Sigmoid colon (tissue), 6 donors: ENCODE measurements at regions not wholly inside any gene's neighbourhood (a gene's known extent, or its start where the extent isn't known, plus 50 kb on each side); places are given as distances from the start of the nearest gene placed in this dataset.

Source experiments
- DNase-seq: peaks from one replicate; pipeline ENCODE4 v3.0.0-alpha.2; 2019
- H3K27ac ChIP-seq, 4 donors: fragments of 200-600 bp; sonication (generic); one replicate each; pipeline ENCODE4 v1.5.1; 2016 to 2019; ENCODE audit warnings: mild to moderate bottlenecking in 1 of 4
- H3K27me3 ChIP-seq, 3 donors: fragments of 200-600 bp; sonication (generic); one replicate each; pipeline ENCODE4 v1.5.1; 2019; ENCODE audit warnings: mild to moderate bottlenecking in 1 of 3
- H3K36me3 ChIP-seq, 4 donors: fragments of 200-600 bp; sonication (generic); one replicate each; pipeline ENCODE4 v1.5.1; 2016 to 2019
- H3K4me1 ChIP-seq, 4 donors: fragments of 200-600 bp; sonication (generic); one replicate each; pipeline ENCODE4 v1.5.1; 2017 to 2019
- H3K4me3 ChIP-seq, 4 donors: fragments of 200-600 bp; sonication (generic); one replicate each; pipeline ENCODE4 v1.5.1; 2017 to 2019; ENCODE audit warnings: mild to moderate bottlenecking in 2 of 4, moderate library complexity in 1 of 4
- H3K9me3 ChIP-seq, 4 donors: fragments of 200-600 bp in 3 of 4; sonication (generic) in 3 of 4; one replicate each; pipeline versions ENCODE4 v1.5.1 to v1.6.1; 2013 to 2019
- CTCF ChIP-seq, 4 experiments: fragments of 450-650 bp in 3 of 4; fragments of 200-600 bp in 1 of 4; IDR thresholded peaks; one replicate each; pipeline ENCODE4 v1.5.1; 2016 to 2019; ENCODE audit warnings: antibody characterized with exemption in 4 of 4, mild to moderate bottlenecking in 3 of 4, moderate library complexity in 2 of 4
- EP300 ChIP-seq, 4 donors: sonication (generic); formaldehyde crosslinking; IDR thresholded peaks; one replicate each; pipeline ENCODE4 v1.6.1; 2017; ENCODE audit warnings: antibody characterized with exemption in 4 of 4
- POLR2A ChIP-seq, 2 donors: fragments of 450-650 bp; IDR thresholded peaks; one replicate each; pipeline ENCODE4 v1.6.1; 2016; ENCODE audit warnings: antibody characterized with exemption in 2 of 2, mild to moderate bottlenecking in 2 of 2, moderate library complexity in 2 of 2
- POLR2AphosphoS5 ChIP-seq, 4 donors: sonication (generic); formaldehyde crosslinking; IDR thresholded peaks; one replicate each; pipeline ENCODE4 v1.6.1; 2017; ENCODE audit warnings: antibody characterized with exemption in 4 of 4
- WGBS, 2 donors: extraction: QIAGEN DNeasy Blood & Tissue Kit; methylation state at CpG; one replicate each; pipeline ENCODE4 v1.1.7; 2013; 5-methylcytosine and 5-hydroxymethylcytosine counted together
- intact Hi-C: fragments of 100-400 bp; cut with DNase I; formaldehyde crosslinking; loops from one replicate; pipeline ENCODE4 v1.15.1; 2023
- donor health status: healthy with polysubstance abuse.
- donor health status: healthy.

DNA sequence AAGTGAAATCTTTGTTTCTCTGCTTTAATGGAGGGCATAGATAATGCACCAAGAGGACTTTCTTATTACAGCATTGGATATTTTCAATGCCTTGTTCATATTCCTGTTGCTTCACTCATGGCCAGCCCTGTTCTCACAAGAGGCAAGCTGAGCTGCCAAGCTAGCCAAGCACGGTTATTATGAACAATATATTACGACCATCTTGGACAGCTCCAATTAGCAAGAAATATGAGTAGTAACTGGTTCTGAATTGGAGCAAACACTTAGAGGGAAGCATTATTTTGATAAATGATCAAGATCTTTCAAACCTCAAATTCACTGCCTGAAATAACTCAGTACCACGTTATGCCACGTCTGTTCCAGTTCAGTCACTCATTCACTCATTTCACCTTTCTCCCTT lies 159.8 kb downstream of the SETD4 start:
- no peak for DNase-seq
- Histone ChIP-seq H3K9me3 (no peaks in the 10 kb centered on the region), H3K27me3 (peaks cover 0 to 3% (median 0%) of the 10 kb centered on the region in 3 donors), H3K4me1 (peaks cover 0 to 5% (median 0%) of the 10 kb centered on the region in 4 donors), H3K36me3 (no peaks in the 10 kb centered on the region), H3K4me3 (no peak overlapping the region), H3K27ac (no peak overlapping the region)
- 75 to 76% methylated on average over 4 of the region's 4 CpGs for WGBS, 2 donors
- intact Hi-C loops, result no loop called here
- TF ChIP-seq POLR2A (IDR thresholded peaks at IDR 0.05) (no peak), POLR2AphosphoS5 (IDR thresholded peaks at IDR 0.05) (no peak), EP300 (IDR thresholded peaks at IDR 0.05) (no peak), CTCF (IDR thresholded peaks at IDR 0.05) (no peak)

DNA sequence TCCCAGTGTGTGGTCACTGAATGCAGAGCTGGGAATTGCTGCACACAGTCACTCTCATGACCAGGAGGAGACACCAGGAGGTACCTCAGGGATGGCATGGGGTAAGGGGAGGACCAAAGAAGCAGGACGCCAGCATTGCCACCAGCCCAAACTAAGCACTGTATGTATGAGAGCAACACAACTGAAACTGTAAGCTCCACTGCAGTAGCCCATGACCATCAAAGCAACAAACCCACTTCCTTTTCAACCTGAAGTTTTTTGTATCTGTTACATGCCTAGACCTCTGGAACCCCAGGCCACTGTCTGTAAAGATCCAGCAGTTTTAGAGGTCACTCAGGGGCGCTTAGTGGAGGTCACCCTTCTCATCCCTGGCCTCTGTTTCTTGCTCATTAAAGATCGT lies 164.3 kb downstream of the SETD4 start:
- no peak for DNase-seq
- H3K27me3 ChIP-seq, result peaks cover 0 to 8% (median 0%) of the 10 kb centered on the region in 3 donors
- WGBS, 2 donors, result 84 to 89% methylated on average over 3 of the region's 3 CpGs

DNA sequence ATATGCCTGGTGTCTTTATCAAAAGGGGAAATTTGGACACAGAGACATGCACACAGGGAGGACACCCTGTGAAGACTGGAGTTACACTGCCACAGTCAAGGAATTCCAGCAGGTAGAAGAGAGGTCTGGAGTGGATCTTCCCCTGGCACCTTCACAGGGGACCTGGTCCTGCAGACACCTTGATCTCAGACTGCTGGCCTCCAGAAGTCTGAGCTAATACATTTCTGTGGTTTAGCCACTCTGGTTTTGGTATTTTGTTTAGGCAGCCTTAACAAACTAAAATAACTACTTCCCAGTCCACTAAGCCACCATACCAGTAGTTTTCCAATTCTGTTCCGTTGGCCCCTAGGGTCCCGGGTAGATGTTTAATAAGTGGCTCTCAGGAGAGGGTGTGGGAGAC lies 164.7 kb downstream of the SETD4 start:
- Histone ChIP-seq H3K4me3 (no peak overlapping the region), H3K4me1 (no peaks in the 10 kb centered on the region), H3K36me3 (no peaks in the 10 kb centered on the region), H3K9me3 (no peaks in the 10 kb centered on the region), H3K27me3 (peaks cover 0 to 8% (median 0%) of the 10 kb centered on the region in 3 donors), H3K27ac (no peak overlapping the region)
- intact Hi-C loops, result no loop called here
- TF ChIP-seq POLR2AphosphoS5 (IDR thresholded peaks at IDR 0.05), result no peak
- no peak for TF ChIP-seq CTCF (IDR thresholded peaks at IDR 0.05)
- TF ChIP-seq POLR2A (IDR thresholded peaks at IDR 0.05), result no peak
- no peak for TF ChIP-seq EP300 (IDR thresholded peaks at IDR 0.05)
- DNase-seq, result no peak
- WGBS, 2 donors, result 86 to 88% methylated on average over 2 of the region's 2 CpGs

More for the DNA sequence above, 164.3 kb downstream of the SETD4 start:
- intact Hi-C loops, result no loop called here
- Histone ChIP-seq H3K36me3 (no peaks in the 10 kb centered on the region), H3K27ac (no peak overlapping the region), H3K4me3 (no peak overlapping the region), H3K4me1 (no peaks in the 10 kb centered on the region), H3K9me3 (no peaks in the 10 kb centered on the region)
- TF ChIP-seq POLR2A (IDR thresholded peaks at IDR 0.05), result no peak
- TF ChIP-seq POLR2AphosphoS5 (IDR thresholded peaks at IDR 0.05), result no peak
- TF ChIP-seq CTCF (IDR thresholded peaks at IDR 0.05), result no peak
- TF ChIP-seq EP300 (IDR thresholded peaks at IDR 0.05), result no peak

GRCh38 chr21:35893156-35893555 lies 167.2 kb downstream of the SETD4 start:
- intact Hi-C loops, result no loop called here

More at GRCh38 chr21:35893156-35893555, 167.2 kb downstream of the SETD4 start:
- Histone ChIP-seq H3K4me1 (no peaks in the 10 kb centered on the region), H3K36me3 (no peaks in the 10 kb centered on the region), H3K9me3 (no peaks in the 10 kb centered on the region), H3K27ac (no peak overlapping the region), H3K4me3 (no peak overlapping the region), H3K27me3 (peaks cover 0 to 8% (median 0%) of the 10 kb centered on the region in 3 donors)
- TF ChIP-seq POLR2AphosphoS5 (IDR thresholded peaks at IDR 0.05) (no peak), EP300 (IDR thresholded peaks at IDR 0.05) (no peak), CTCF (IDR thresholded peaks at IDR 0.05) (no peak), POLR2A (IDR thresholded peaks at IDR 0.05) (no peak)
- 89 to 91% methylated on average over 3 of the region's 3 CpGs for WGBS, 2 donors
- DNase-seq, result no peak
